ENCODE measurements at regions not wholly inside any gene's neighbourhood (a gene's known extent, or its start where the extent isn't known, plus 50 kb on each side); places are given as distances from the start of the nearest gene placed in this dataset.

DNA sequence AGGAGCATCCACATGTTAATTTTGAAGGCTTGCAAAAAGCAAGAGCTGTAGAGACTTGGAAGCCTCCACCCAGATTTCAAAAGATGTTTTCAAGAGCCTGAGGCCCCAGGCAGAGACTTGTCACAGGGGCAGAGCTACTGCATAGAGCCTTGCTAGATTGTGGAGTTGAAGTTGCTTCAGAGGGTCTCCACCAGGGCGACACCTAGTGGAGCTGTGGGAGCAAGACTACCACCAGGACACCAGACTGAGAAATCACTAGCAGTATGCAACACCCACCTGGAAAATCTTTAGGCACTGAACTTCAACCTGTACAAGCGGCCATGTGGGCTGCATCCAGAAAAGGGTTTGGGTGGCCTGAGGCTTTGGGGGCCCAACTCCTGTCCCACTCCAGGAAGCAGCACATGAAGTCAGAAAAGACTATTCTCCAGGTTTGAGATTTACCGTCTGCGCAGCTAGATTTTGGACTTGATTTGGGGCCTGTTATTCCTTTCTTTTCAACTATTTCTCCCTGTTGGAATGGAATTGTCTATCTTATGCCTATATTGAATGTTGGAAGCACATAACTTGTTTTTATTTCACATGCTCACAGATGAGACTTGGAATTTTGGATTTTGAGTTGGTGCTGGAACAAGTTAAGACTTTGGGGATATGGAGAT, 508.6 kb downstream of the FLRT2 start:
- TF ChIP-seq, protein P1, sequence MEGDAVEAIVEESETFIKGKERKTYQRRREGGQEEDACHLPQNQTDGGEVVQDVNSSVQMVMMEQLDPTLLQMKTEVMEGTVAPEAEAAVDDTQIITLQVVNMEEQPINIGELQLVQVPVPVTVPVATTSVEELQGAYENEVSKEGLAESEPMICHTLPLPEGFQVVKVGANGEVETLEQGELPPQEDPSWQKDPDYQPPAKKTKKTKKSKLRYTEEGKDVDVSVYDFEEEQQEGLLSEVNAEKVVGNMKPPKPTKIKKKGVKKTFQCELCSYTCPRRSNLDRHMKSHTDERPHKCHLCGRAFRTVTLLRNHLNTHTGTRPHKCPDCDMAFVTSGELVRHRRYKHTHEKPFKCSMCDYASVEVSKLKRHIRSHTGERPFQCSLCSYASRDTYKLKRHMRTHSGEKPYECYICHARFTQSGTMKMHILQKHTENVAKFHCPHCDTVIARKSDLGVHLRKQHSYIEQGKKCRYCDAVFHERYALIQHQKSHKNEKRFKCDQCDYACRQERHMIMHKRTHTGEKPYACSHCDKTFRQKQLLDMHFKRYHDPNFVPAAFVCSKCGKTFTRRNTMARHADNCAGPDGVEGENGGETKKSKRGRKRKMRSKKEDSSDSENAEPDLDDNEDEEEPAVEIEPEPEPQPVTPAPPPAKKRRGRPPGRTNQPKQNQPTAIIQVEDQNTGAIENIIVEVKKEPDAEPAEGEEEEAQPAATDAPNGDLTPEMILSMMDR (IDR thresholded peaks at IDR 0.05): peak in 5 of 6 experiments; percentile 21 to 59 (median 35)
- no peak for TF ChIP-seq POLR2A (IDR thresholded peaks at IDR 0.05)

Measured in esophagus squamous epithelium (tissue), 4 donors.